K562 (cell line): ENCODE measurements at regions not wholly inside any gene's neighbourhood (a gene's known extent, or its start where the extent isn't known, plus 50 kb on each side); places are given as distances from the start of the nearest gene placed in this dataset.

Experiments used
- ATAC-seq: fragments of 200-7000 bp; cut with Tn5 transposase; 3 replicates; pipeline ENCODE4 v1.9.1; 2020; ENCODE audit warnings: moderate library complexity
- BruUV-seq: library from RNA; stranded (reverse); fragments of 400-500 nt; replicated peaks from 2 replicates; lab custom pipeline; 2021; lab: Mats Ljungman, UMichigan
- CTCF ChIA-PET: fragments of 300-600 bp; formaldehyde crosslinking; extraction: SDS; loops from one replicate; lab custom pipeline; 2021; ENCODE audit warnings: low intra/inter-chr PET ratio; lab: Yijun Ruan, JAX
- POLR2A ChIA-PET: fragments of 300-600, 350-650 bp; sonication (Branson Sonifier 250); formaldehyde crosslinking; extraction: SDS; loops from one replicate; lab custom pipeline; 2021; ENCODE audit warnings: antibody characterized with exemption, inconsistent platforms; lab: Yijun Ruan, JAX
- DNase-seq, 4 experiments: peaks; one replicate each; pipeline versions ENCODE4 v3.0.0 to v3.0.0-alpha.2; 2011 to 2018; ENCODE audit warnings: low spot score in 3 of 4, mixed read lengths in 3 of 4; ENCODE audit errors: extremely low read depth in 1 of 4
- FAIRE-seq: peaks from 2 replicates; lab custom pipeline; 2011; peaks lifted over from hg19 to GRCh38; lab: Jason Lieb, UNC
- H2AFZ ChIP-seq: 2 replicates; pipeline ENCODE4 v1.6.0; 2011; ENCODE audit warnings: low read depth, low read length, control low read depth, inconsistent platforms
- H3K27ac ChIP-seq: fragments of 200-600 bp; 3 replicates; pipeline ENCODE4 v1.8.0; 2011; ENCODE audit warnings: low read depth, mild to moderate bottlenecking, control low read depth, inconsistent platforms, low read length, moderate library complexity, mixed read lengths; ENCODE audit errors: extremely low read depth
- H3K27me3 ChIP-seq, 2 experiments: fragments of 300-600 bp in 1 of 2; 2 replicates in 1 of 2; 3 replicates in 1 of 2; pipeline versions ENCODE4 v1.6.0 to v1.8.0; 2011; ENCODE audit warnings: inconsistent platforms in 2 of 2, low read length in 2 of 2, mild to moderate bottlenecking in 1 of 2, mixed read lengths in 1 of 2, moderate library complexity in 1 of 2; ENCODE audit not compliant: control insufficient read depth in 2 of 2, insufficient read depth in 2 of 2
- H3K36me3 ChIP-seq: fragments of 300-600 bp; 3 replicates; pipeline ENCODE4 v1.8.0; 2011; ENCODE audit warnings: mild to moderate bottlenecking, low read length, inconsistent platforms; ENCODE audit not compliant: control insufficient read depth, insufficient read depth
- H3K4me1 ChIP-seq, 2 experiments: fragments of 200-600 bp in 1 of 2; replicated peaks in 1 of 2; 2 replicates in 1 of 2; 3 replicates in 1 of 2; pipeline versions ENCODE4 v1.5.1 to v1.8.0; 2011; ENCODE audit warnings: inconsistent platforms in 2 of 2, low read length in 2 of 2, mild to moderate bottlenecking in 1 of 2, mixed read lengths in 1 of 2, moderate library complexity in 1 of 2; ENCODE audit not compliant: control insufficient read depth in 2 of 2, insufficient read depth in 2 of 2
- H3K4me2 ChIP-seq: 2 replicates; pipeline ENCODE4 v1.6.1; 2011; ENCODE audit warnings: low read length, control low read depth, inconsistent platforms, mixed read lengths; ENCODE audit not compliant: insufficient read depth
- H3K4me3 ChIP-seq: fragments of 200-600 bp; sonication (generic), shearing (Covaris generic); 2 replicates; pipeline ENCODE4 v1.5.1; 2016; ENCODE audit warnings: control low read depth, inconsistent platforms
- H3K79me2 ChIP-seq: fragments of 200-600 bp; 3 replicates; pipeline ENCODE4 v1.8.0; 2011; ENCODE audit warnings: low read length, inconsistent platforms; ENCODE audit not compliant: control insufficient read depth, insufficient read depth
- H3K9ac ChIP-seq, 2 experiments: 2 replicates each; pipeline versions ENCODE4 v1.6.0 to v1.6.1; 2011; ENCODE audit warnings: low read depth in 2 of 2, low read length in 2 of 2, control low read depth in 1 of 2, inconsistent platforms in 1 of 2, mild to moderate bottlenecking in 1 of 2, mixed read lengths in 1 of 2; ENCODE audit not compliant: insufficient read depth in 1 of 2
- H3K9me1 ChIP-seq: one replicate; pipeline ENCODE4 v1.6.0; 2011; ENCODE audit warnings: inconsistent platforms, mild to moderate bottlenecking, low read length, moderate library complexity; ENCODE audit not compliant: control insufficient read depth, insufficient read depth
- H3K9me3 ChIP-seq: replicated peaks from 2 replicates; pipeline ENCODE4 v1.5.1; 2011; ENCODE audit warnings: low read depth, low read length, inconsistent platforms; ENCODE audit not compliant: control insufficient read depth, insufficient read depth
- H4K20me1 ChIP-seq: replicated peaks from 2 replicates; pipeline ENCODE4 v1.6.1; 2011; ENCODE audit warnings: low read length, inconsistent platforms, mixed read lengths; ENCODE audit not compliant: control insufficient read depth, insufficient read depth
- NFYB ChIP-seq: IDR thresholded peaks from 2 replicates; pipeline ENCODE4 v1.6.1; 2011; ENCODE audit warnings: mild to moderate bottlenecking, moderate library complexity; ENCODE audit not compliant: insufficient read length; ENCODE audit errors: extremely low read depth
- RBM22 ChIP-seq: fragments of 200-400 bp; formaldehyde crosslinking; IDR thresholded peaks from 2 replicates; pipeline ENCODE4 v1.6.1; 2018; ENCODE audit warnings: low read length, low read depth; ENCODE audit not compliant: poor library complexity, severe bottlenecking
- ZNF197 ChIP-seq: fragments of 200-800 bp; sonication (Bioruptor generic); IDR thresholded peaks from 2 replicates; pipeline ENCODE4 v1.6.1; 2016; ENCODE audit warnings: low read depth, missing genetic modification characterization, missing compliant biosample characterization
- ZNF311 ChIP-seq: fragments of 250-450 bp; sonication (Bioruptor Pico); IDR thresholded peaks from 2 replicates; pipeline ENCODE4 v1.4.0; 2020; ENCODE audit warnings: mild to moderate bottlenecking, moderate library complexity
- ZNF589 ChIP-seq: fragments of 200-800 bp; sonication (Bioruptor generic); IDR thresholded peaks from 2 replicates; pipeline ENCODE4 v1.6.1; 2016; ENCODE audit warnings: low read depth, missing genetic modification characterization, missing compliant biosample characterization
- WGBS: fragments of 100-300 bp; shearing (Covaris generic); methylation state at CpG from one replicate; pipeline ENCODE4 v1.1.6; 2016; ENCODE audit warnings: low coverage, mixed read lengths; ENCODE audit not compliant: insufficient coverage; ENCODE audit errors: missing lambda C conversion rate; 5-methylcytosine and 5-hydroxymethylcytosine counted together
- in situ Hi-C: fragments of 300-500 bp; cut with MboI; formaldehyde crosslinking; loops from 4 replicates; pipeline ENCODE4 v1.15.0; 2018; ENCODE audit warnings: inconsistent platforms, mixed read lengths
- intact Hi-C: fragments of 100-400 bp; cut with micrococcal nuclease; formaldehyde crosslinking; loops from 2 replicates; pipeline ENCODE4 v1.14.2; 2022

DNA sequence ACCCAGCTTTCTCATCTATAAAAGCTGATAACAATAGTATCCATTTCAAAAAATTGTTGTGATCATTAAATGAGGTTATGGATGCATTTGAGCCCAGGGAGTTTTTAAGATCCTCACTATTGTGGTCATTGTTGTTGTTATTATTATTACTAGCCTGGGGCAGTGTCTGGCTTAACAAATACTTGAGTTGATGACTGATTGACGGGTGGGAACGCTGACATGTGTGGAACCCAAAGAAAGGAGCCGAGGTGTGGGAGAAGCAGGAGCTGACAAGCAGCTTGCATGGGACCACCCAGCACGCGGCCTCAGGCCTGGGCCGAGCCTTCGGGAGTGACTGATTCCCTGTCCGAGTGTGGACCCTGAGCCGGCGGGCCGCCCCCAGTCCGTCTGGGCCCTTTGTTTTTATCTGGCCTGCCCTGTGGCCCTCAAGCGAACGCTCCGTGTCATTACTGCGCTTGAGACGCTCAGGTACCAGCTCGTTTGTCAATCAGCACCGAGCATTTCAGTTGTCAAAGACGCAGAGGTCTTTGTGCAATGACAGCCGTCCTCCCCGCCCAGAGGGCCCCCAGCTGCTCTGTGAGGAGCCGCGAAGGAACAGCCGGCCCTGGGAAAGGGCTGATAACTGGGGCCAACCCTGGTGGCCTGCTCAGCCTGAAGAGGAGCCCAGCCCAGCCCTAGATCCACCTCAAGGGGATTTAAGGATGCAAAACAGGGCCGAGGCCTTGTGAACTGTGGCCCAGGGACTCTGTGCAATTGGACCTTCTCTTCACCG lies 132.9 kb upstream of the FOXF1 start (continued):
- TF ChIP-seq RBM22 = no peak
- TF ChIP-seq ZNF589 (CRISPR knock-in tag) = no peak

DNA sequence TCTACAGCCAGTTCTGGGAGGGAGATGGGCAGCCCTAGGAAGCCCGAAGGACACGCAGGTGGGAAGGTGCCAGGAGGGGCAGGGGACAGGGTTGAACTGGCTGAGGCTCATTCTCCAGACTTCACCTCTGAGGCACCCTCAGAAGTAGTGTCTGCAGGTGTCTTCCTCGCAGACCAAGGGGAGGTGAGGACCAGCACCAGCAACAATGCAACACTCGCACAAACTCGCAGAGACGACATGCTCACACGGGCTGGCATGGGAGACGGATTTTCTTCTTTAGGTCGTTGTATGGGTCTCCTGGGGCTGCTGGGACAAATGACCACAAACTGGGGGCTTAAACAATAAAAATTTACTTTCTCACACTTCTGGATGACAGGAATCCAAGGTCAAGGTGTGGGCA lies 132.2 kb upstream of the FOXF1 start:
- in situ Hi-C loops = no loop called here
- no peak overlapping the region for H3K4me2 ChIP-seq
- H2AFZ ChIP-seq = no peak overlapping the region
- no peak overlapping the region for H3K27ac ChIP-seq
- no peaks in the 10 kb centered on the region for H3K9me1 ChIP-seq
- H3K9ac ChIP-seq = no peak overlapping the region
- TF ChIP-seq ZNF311 = no peak
- no peak for TF ChIP-seq NFYB
- no peak for TF ChIP-seq ZNF197 (CRISPR knock-in tag)
- no peaks in the 10 kb centered on the region for H3K4me1 ChIP-seq
- no peaks in the 10 kb centered on the region for H3K79me2 ChIP-seq
- ChIA-PET POLR2A (interaction anchor here (0.6 kb wide), 1 partner anchor 24 kb away, joined by 3 read pairs; no protein-coding TSS in a partner anchor), CTCF (no interaction called here)
- BruUV-seq = no TSS peak
- intact Hi-C loops = no loop called here
- no peak for ATAC-seq
- no peaks in the 10 kb centered on the region for H3K36me3 ChIP-seq
- WGBS = under 1% methylated on average over 9 of the region's 9 CpGs
- no peak for DNase-seq
- FAIRE-seq = no peak
- no peaks in the 10 kb centered on the region; the same call in 1 of the 2 replicates for H4K20me1 ChIP-seq
- no peak overlapping the region for H3K4me3 ChIP-seq
- peaks cover 18 to 70% of the 10 kb centered on the region in 2 experiments; a peak in 3 of 5 replicates for H3K27me3 ChIP-seq
- no peaks in the 10 kb centered on the region; the same call in 1 of the 2 replicates for H3K9me3 ChIP-seq
